ENCODE measurements at regions not wholly inside any gene's neighbourhood (a gene's known extent, or its start where the extent isn't known, plus 50 kb on each side); places are given as distances from the start of the nearest gene placed in this dataset.
"Not testable (repeated sequence)": the region's sequence is repeated elsewhere in the genome, so short reads cannot be mapped to it uniquely, and the experiment has no call there.

DNA sequence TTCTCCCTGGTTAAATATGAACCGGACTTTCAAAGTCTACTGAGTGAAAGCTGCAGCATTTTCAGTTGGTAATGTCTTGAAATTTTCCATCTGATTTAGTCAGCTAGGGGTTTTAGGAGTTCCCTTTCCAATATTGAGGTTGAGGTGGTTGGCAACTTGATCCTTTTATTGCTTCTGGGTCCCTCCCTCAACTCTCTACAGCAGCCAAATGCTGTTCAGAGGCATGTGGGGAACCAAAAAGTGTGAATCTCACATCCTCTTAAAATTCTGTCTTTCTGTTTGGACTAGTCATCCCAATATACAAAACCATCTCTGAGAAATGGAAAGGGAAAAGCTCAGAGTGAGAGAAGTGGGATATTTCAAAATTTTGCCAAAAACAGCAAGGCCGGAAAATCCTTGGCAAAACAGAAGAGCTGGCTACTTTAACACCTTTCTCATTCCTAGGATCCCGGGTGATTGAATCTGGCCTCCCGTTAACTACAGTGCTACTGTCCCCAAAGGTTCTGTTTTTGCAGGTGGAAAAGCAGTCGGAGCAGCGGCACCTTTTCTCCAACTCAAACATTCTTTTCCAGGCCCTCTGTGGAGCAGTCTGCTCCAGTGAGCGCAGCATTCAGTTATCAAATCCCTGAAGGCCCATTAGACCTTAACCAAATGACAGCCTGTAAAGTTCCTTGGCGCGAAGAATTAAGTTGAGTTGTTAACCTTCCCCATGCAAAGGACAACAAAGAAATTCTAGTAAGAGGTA is 345.9 kb upstream of the NUDT12 start:
- DNase-seq (ENCODE audit: low read depth), result no peak

DNA sequence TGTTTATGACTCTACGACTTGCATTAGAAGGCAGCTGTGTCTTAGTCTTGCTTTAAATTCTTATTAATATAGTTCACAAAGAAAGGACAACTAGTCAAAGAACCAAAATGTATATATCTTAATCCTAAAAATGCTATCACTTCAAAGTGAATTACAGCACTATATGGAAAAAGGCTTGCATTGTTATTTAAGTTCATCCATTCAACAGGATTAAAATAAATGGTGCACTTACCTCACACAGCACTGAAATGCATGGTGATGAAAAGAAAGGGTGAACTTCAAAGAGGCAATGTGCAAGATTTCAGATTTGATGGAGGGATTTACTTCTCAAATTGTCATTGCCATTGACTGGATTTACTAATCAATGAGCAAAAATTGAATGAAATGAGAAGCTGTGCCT is 344.4 kb upstream of the NUDT12 start:
- DNase-seq (ENCODE audit: low read depth), result no peak

DNA sequence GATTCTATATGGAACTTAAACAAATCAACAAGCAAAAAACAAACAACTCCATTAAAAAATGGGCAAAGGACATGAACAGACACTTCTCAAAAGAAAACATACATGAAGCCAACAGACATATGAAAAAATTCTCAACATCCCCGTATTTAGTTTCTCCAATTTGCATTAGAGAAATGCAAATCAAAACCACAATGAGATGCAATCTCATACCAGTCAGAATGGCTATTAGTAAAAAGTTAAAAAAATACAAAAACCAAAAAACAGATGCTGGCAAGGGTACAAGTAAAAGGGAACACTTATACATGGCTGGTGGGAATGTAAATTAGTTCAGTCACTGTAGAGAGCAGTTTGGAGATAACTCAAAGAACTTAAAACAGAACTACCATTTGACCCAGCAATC is 342.1 kb upstream of the NUDT12 start:
- no peak for DNase-seq (ENCODE audit: low read depth)

DNA sequence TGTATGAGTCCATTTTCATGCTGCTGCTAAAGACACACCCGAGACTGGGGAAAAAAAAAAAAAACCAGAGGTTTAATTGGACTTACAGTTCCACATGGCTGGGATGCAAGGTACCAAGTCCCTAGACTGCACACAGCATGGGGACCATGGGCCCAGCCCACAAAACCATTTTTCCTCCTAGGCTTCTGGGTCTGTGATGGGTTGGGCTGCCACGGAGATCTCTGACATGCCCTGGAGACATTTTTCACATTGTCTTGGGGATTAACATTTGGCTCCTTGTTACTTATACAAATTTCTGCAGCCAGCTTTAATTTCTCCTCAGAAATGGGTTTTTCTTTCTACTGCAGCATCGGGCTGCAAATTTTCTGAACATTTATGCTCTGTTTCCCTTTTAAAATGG is 340.3 kb upstream of the NUDT12 start:
- DNase-seq (ENCODE audit: low read depth), result no peak

DNA sequence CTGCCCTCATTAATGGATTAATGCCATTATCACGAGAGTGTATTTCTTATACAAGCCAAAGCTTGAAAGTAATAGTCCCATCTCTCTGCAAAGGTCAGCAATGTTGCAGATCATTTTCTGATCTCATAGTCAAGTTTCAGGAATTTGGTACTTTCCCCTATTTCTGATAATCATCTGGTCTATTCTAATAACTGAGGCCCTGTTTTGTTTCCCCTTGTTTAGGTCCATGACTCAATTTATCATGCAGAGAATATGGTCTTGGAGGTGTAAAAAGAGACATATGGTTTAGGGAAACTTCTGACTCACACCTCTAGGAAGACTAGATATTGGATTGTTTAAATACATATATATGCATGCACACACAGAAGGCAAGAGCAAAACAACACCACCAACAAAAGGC is 339.3 kb upstream of the NUDT12 start:
- DNase-seq (ENCODE audit: low read depth), result no peak

DNA sequence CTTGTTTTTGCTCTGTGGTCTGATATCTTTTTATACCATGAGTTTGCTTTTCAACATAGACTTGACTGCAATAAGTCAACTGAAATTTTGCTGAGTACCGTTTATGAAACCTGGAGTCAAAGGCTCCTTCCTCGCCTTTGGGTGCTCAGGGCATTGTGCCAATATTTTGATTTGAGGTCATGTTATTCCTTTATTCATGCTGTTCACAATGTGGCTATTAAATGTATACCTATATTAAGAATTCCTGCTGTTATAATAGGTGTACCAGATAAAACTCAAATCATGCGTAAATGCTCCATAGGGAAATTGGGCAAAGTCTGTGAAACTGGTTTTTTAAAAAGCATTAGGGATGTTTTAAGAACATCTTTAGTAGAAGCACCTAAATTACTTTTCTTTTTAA is 334.0 kb upstream of the NUDT12 start:
- no peak for DNase-seq (ENCODE audit: low read depth)

DNA sequence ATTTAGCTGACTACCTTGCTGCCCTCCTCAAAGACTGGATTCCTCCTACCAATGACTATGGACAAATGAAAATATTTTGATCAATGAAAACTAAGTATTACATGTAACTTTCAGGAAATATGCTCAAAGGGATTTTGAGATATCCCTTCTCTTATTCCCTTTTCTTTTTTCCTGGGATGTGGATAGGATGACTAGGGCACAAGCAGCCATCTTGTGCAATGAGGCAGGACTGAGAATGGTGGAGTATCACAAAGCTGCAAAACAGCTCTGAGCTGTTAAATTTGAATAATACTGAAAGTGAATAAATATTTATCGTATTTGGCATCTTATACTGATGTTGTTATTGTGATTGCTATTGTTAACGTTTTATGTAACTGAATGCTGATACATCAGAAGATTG is 333.1 kb upstream of the NUDT12 start:
- DNase-seq (ENCODE audit: low read depth), result no peak

DNA sequence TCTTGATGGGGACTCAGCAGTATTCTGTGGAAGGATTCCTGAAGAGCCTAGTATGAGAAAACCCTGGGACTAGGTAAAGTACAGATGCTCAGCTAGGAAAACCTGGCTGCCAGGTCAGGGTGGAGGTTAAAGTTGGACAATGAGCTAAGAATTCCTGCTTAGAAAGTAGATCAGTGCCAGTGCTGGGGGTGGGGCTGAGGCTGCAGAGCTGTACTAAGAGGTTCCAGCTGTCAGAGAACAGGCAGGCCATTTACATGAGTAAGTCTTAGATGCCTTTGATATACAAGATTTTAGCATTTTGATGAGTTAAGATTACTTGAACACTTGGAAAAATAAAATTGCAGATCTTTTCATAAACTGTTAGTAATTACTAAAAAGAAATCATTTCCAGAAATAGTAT is 332.3 kb upstream of the NUDT12 start:
- DNase-seq (ENCODE audit: low read depth), result no peak

DNA sequence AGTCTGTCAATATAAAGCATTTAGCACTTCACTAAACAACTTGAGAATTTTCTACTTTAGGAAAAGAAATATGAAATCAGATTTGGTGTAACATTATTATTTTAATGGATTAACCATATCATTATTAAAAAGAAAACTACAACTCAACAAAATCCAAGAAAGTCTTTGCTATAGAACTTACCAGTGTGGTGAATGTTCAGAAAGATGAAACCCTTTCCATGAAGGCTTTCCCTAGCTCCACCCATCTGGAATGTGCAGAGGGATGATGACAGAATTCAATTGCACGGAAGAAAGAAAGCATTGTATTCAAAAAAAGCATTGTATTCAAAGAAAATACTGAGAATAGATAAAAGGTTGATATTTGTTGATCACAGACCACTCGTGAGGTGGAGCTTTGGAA is 328.6 kb upstream of the NUDT12 start:
- no peak for DNase-seq (ENCODE audit: low read depth)

DNA sequence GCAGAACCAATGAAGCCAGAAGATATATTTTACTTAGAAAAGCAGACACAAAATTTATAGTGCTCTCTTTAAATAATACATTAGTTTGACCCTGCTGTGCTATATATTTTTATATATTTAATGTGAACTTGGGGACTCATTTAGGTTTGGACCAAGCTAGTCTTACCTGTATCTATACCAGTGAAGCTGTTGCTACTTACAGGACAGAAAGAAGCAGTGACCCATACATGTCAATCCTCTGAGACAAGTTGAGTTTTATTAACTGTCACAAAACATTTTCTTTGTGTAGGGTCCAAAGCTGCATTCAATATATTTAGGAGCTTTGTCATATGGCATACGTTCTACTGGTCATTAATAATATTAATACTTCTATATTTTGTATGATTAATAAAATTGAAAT is 327.7 kb upstream of the NUDT12 start:
- no peak for DNase-seq (ENCODE audit: low read depth)

DNA sequence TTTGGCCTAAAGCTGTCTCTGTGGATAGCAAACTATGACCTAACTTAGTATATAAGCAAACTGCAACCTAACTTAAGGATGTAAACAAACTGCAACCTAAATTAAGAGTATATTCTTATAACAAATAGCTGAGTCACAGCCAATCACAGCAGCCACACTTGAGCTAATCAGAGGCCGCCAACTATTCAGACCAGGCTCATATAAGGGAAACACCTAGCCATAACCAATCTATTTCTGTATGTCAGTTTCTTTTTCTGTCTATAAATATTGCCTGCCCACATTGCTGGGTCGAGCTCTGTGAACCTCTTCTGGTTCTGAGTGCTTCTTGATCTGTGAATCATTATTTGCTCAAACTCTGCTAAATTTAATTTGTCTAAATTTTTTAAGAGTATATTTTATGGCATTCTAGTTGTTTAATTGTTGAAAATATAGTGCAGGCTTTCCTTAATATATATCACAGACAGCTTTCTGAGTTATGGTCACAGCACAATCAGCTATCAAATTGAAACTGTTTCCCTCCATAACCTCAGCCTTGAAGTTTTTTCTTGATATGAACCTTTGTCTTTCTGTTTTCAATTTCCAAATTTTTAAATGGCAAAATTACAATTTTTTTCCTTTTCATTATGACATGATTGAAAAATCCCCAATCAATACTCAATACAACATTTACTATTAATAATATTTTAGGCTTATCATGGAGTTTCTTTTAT is 327.1 kb upstream of the NUDT12 start:
- no peak for DNase-seq (ENCODE audit: low read depth)

DNA sequence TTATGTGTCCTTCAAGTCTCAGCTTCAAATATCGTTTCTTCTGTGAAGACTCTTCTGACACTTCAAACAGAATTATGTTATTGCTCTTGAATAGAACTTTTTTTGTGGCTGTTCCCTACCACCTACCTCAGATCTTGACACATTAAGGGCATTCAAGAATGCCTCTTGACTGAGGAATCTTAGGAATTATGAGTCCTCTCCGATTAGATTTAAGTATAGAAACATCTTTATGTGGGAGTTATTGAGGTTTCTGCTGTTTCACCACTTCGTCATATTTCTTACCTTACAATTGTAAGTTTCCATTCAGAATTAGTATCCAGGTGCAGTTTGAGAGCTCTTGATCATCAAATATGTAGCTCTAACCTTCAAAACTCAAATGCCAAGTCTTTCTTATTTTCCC is 324.2 kb upstream of the NUDT12 start:
- no peak for DNase-seq (ENCODE audit: low read depth)

DNA sequence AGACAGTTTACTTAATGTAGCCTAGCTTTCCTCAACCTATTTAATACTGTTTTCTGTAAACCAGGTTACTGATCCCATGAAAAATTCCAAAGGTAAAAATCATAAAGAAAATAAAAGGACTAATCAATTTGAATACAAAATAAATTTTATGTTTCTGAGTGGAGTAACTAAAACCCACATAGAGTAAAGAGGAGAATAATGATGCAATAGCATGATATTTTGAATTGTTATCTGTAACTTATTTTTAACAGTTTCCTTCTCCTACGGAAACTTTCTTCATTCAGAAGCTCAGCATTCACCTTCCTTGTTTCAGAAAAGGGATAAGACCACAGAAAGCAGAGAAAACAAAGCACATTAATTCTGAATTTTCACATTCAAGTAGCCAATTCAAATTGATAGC is 320.6 kb upstream of the NUDT12 start:
- DNase-seq (ENCODE audit: low read depth), result no peak

DNA sequence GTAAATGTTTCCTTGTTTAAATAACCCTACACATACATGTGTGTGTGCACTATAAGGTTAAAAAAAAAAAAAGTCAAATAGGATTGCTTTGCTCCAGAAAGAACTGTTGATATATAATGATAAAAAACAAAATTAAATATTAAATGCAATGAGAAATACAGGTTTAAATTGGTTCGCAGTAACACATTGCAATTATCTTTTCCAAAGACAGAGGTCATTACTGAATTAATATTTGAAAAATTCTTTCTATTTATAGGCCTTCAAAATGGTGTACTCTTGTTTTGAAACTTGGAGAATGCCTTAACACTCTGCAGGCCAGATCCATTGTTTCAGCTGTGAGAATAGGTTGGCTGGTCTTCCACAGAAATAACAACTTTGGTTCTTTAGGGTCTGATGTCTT is 319.0 kb upstream of the NUDT12 start:
- DNase-seq (ENCODE audit: low read depth), result no peak

DNA sequence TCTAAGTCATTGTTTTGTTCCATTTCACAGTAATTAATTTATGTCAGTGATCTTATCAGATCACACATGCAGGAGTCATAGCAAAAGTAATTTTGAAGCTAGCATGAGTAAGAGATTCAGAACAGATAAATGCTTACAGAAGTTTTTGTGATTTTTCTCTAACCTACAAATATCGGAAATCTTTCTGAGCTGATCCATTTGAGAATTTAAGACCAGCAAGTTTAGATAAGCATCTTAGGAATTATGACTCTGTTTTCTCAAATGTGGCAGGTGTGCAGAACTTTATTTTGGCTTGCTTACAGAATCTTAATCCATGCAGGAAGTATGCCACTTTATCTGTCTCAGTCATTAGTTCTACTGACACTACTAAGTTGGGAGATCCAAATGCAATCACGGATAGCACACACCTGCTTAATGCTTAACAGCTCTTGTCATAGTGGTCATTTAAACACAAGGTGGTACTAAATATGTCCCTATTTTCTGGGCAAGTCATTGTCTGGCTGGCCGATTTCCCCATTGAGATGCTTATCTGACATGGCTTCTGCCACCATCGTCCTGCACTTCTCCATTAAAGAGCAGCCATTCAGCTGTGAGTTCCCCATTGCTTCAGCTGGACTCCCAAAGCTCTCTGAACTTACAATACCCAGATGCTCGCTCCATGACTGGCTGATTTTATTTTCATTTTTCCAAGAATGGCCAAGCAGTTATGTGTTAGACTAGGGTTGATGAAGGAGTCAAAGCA is 305.4 kb upstream of the NUDT12 start:
- DNase-seq (ENCODE audit: low read depth), result no peak

DNA sequence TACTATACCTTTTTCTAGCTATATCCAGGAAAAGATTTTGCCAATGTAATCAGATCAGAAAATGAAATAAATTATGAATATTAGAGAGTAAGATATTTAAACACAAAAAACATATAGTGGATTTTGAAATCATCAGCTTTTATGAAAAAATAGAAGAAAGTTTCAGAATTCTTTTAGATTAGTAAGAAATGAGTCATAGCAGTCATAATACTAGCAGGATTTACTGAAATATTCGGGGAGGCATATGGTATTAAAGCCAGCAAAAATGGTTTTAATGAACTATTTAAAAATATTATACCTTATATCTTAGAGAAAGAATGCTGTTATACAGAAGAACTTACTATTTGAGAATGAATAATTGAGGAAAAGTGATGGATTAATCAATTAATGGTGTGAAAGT is 303.6 kb upstream of the NUDT12 start:
- DNase-seq (ENCODE audit: low read depth), result no peak

DNA sequence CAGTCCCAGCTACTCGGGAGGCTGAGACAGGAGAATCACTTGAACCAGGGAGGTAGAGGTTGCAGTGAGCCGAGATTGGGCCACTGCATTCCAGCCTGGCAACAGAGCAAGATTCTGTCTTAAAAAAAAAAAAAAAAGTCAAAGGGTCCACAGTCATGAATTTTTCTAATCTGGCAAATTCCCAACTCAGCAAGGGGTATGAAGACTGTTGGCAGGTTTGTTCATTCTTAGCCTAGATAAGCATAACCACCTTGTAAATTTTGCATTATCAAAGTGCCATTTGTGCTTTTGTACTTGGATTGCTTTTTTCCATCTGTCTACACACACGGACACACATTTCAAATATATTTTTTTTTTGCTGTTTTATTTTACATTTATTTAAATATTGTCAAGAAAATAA is 299.8 kb upstream of the NUDT12 start:
- no peak for DNase-seq (ENCODE audit: low read depth)

DNA sequence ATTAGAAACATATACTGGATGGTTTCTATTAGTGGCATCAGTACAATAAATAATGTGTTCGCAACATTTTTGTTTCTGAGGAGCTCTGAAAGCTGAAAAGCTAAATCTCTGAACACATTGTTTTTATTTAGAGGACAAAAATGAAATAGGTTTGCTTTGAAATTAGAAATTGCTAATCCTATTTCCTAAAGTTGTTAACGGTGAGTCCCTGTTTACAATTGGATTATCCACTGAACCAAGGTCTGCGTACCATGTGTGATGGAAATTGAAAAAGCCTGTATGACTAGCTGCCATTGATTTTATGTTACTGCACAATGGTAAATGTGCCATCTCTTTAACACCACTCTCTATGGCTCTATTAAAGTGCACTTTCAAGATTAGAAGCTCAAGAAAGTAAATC is 297.7 kb upstream of the NUDT12 start:
- no peak for DNase-seq (ENCODE audit: low read depth)

DNA sequence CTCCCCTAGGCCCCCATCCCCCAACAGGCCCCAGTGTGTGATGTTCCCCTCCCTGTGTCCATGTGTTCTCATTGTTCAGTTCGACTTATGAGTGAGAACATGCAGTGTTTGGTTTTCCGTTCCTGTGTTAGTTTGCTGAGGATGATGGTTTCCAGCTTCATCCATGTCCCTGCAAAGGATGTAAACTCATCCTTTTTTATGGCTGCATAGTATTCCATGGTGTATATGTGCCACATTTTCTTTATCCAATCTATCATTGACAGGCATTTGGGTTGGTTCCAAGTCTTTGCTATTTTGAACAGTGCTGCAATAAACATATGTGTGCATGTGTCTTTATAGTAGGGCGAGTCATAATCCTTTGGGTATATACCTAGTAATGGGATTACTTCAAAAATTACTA is 295.8 kb upstream of the NUDT12 start:
- not testable (repeated sequence) for DNase-seq (ENCODE audit: low read depth)

DNA sequence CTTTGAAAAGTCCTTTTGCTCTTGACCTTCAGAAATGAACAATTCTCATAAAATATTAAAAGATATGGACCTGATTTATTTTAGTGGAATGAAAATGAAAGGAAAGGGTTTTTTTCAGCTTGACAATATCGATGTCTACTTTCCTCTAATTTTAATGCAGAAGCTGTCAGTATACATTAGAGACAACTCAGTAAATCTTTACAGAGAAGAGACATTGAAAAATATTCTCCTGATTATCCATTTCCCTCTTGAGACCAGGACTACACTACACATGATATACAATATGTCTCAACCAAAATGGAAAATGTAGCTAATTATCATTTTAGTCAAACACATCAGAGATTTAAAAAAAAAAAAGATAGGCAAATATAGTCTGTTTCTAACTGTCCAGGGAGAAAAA is 288.5 kb upstream of the NUDT12 start:
- DNase-seq (ENCODE audit: low read depth), result no peak

DNA sequence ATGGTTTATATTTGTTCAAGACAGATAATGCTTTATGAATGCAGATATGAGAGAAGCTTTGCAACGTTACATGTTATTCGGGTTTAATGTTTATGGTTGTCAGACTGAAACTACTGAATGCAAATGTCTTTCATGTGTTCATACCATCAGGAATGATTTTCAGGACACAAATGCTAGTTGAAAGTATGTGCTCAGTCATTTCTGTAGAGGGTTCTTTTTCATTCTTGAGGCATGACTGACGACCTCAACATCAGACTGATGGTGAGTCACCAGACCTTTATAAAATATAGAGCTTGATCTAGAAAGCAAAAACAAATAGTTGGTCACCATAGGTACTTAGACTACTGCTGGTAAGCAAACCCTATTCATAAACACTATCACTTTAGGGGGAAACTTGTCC is 287.3 kb upstream of the NUDT12 start:
- peak; percentile 69 for DNase-seq (ENCODE audit: low read depth)

DNA sequence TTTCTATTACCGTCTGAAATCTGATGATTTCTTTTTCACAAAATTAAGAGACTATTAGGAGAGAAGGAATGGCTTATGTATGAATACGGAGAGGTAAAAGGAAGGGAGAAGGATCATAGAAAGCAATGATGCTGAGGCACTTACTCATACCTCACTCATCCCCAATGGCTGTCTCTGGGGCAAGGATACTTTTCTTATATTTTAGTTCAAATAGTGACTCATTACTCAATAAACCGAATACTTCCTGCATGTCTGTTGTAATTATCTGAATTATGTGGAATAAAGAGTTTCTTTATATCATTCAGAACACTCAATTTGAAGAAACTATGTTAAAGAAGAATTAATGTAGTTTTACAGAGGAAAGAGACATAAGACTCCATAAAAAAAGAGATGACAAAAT is 284.5 kb upstream of the NUDT12 start:
- DNase-seq (ENCODE audit: low read depth), result no peak

DNA sequence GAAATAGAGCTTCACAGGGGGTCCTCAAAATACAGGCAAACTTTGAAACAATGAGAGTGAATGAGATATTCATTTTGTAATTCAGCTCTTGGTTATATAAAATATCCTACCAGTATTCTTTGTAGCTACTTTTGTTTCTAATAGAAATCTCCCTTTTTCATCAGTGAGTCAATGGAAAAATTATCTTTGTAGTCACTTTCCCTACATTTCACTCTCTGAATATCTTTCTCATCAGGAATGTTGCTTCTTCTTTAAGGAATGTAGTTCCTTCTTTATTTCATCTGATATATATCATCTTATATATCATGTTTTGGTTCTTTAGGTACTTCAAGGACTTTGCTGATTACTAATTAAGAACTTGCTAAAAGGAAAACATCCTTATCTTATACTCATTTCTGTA is 280.3 kb upstream of the NUDT12 start:
- no peak for DNase-seq (ENCODE audit: low read depth)
